GM19463 (cell line): ENCODE measurements at regions not wholly inside any gene's neighbourhood (a gene's known extent, or its start where the extent isn't known, plus 50 kb on each side); places are given as distances from the start of the nearest gene placed in this dataset.
"Not testable (repeated sequence)": the region's sequence is repeated elsewhere in the genome, so short reads cannot be mapped to it uniquely, and the experiment has no call there.

Experiments
- ATAC-seq: cut with Tn5 transposase; IDR thresholded peaks from one replicate; pipeline ENCODE4 v1.9.1; 2021; ENCODE audit warnings: mild to moderate bottlenecking, moderate library complexity; ENCODE audit not compliant: unreplicated experiment

DNA sequence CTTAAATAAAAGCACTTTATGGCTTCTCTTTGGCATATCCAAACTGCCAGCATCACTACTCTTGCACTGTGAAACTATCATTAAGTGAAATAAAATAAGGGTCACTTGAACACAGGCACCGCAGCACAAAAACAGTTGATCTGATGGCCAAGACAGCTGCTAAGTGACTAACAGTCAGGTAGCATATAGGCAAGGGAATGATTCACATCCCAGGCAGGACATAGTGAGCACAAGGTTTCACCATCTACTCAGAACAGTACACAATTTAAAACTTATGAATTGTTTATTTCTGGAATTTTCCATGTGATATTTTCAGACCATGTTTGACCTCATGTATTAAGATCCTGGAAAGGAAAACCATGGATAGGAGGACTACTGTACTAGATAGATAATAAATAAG lies 214.2 kb downstream of the MREG start:
- no peak for ATAC-seq

- no peak for ATAC-seq
These were observed 215.7 kb downstream of the MREG start for GRCh38 chr2:215797676-215798075.

DNA sequence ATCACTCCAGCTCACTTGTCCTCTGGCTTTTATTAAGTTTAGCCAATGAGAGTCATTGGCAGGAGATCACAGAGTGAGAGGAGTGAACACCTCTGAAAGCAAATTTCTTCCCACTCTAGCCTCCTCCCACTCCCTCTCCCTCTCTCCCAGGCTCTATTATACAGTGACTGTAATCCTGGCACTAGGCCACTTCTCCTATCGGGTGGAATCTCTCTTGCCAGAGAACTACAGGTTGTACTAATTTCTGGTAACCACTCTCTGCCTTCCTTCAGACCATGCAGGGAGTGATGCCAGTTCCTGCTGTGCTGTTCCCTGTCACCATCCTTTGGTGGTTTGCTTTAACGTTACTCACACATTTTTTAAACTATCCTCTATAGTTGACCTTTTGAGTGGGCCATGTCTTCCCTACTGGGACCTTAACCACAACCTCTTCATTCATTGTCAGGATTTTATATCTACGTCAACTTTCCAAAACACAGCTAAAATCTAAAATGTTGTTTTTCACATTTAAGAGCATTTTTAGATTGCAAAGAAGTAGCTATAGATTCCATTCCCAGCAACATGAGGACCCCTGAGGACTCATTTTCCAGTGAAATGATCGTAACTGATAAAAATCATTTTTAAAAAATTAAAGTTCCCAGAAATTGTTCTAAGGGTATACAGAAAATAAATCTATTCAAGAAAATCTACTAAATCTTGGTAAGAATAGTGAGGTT lies 217.1 kb downstream of the MREG start:
- no peak for ATAC-seq

- ATAC-seq, result no peak
These were observed 218.4 kb downstream of the MREG start for GRCh38 chr2:215794829-215795546.

DNA sequence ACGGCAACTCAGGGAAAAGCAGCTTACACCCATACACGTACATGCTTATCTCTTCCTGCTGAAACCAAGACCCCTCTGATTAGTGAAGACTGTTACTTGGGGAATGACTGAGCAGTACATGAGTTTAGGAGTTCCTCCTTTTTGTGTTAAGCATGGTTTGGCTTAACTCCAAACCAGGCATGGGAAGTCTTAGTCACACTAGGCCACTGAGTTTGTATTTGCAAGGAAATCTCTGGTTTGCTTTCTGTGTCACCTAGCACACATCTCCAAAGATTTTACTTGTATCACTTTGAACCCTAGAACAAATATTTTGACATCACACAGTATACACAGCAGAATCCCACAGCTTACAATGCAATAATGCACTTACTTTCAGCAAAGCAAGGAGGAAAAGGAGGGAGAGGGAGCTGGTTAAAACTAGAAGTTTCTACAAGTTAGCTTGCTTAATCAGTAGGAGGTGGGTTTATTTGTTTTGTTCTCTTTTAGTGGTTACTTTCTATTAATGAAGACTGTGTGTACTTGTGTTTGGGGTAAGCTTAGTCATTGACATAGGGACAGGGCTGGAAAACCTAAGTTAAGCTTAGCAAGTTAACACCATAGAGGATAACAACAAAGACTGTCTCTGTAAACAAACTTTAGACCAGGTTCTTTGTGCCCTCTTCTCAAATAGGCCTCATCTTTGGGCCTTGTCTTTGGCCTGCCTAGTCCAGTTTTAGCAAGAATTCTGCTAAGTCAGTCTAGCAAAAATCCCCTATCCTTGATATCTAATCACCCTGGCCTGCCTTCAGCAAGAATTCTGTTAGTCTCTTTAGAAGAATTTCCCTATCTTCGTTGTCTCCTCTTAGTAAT lies 219.4 kb downstream of the MREG start:
- ATAC-seq, result peak; percentile 66

DNA sequence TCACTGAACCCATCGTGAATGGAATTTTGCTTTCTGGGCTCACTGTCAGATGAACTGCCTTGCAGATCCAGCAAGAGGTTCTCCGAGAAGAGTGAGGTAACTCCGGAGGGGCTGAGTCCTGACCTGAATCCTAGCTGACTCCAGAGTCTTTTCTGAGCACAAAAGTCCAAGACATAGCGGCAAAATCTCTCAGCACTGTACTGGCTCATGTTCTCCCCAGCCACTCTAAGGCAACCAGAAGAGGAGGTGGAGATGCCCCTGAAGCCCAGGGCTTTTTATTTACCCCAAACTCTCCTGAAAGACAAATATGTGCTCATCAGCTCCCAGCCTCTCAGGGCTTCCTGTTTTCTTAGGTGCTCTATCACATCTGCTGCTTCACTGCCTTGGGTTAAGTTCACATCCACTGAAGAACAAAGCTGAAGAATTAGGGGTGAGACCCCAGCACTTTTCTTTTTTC lies 221.8 kb downstream of the MREG start:
- no peak for ATAC-seq

DNA sequence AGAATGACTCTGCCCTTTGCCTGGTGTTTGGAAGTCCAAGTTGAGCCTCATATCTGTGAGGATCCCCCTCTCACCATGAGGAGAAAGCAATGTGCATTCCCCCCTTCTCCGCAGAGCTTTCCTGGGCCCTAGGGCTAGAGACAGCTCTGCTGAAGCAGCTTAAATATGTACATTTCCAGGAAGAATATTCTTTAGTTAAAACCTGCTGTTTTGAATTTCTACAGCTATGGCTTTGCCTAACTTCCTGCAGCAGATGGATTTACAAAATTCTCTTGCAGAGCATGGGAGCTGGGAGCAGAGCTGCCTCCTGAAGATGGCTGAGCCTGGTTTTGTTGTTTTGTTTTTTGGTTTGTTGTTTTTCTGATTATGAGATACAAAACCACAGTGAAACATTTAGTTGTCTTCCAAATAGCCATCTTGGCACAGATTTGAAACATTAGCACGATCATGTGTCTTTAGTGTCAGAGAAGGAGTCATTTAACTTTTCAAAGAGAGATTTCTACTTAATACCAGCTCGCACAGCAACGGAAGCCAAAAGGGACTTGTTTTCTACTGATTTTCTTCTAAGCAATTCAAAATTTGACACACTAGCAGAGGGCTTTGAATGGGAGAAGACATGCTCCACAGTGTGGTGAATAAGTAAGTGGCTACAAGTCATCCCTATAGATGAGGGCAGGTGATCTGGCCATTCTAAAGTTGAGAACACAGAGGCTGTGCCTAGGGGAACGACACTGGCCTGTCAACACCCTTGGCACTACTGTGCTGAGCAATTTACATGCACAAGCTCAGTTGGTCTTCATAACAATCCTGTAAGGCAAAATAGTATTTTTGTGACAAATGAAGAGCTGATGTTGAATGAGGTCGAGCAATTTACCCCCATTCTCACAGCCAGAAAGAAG lies 222.6 kb downstream of the MREG start:
- no peak for ATAC-seq

DNA sequence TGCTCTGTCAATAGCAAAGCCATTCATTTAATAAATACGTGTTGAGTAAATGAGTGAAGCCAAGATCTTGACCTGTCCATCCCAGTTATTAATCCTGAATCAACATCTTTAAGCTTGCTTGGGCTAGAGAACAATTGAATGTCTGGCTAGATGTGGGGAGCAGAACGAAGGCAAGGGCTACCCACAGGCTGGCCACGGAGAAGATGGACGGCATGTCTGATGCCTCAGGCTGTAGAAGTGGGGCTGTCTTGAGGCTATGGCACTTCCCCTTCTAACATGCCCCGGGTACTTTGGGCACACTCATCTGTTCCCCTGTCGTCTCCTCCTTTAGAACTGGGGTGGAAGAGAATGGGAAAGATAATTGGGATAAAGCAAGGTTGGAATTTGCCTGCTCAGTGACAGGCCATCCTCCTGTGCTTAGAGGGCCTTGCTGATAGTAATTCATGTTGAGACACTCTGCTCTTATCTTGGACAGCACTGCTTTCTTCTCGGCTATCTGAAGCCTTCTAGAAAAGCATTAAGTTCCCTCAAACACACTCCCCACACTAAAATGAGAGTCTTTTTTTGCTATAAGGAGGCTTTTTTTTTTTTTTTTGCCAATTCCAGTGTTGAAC lies 225.7 kb downstream of the MREG start:
- ATAC-seq, result no peak

GRCh38 chr2:215787025-215787424 lies 226.3 kb downstream of the MREG start:
- ATAC-seq, result no peak

- no peak for ATAC-seq
These were observed 229.0 kb downstream of the MREG start for GRCh38 chr2:215784371-215784783.

DNA sequence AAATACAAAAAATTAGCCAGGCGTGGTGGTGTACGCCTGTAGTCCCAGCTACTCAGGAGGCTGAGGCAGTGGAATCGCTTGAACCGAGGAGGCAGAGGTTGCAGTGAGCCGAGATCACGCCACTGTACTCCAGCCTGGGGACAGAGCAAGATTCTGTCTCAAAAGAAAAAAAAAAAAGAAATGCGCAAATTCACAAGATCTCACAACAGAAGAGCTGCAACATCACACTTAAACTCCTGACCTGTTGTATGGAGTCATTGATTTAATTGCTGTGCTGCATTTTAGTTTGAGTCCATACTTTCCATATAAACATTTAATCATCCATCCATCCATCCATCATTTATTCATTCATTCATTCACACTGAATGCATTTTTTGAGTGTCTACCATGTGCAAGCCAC lies 229.7 kb downstream of the MREG start:
- not testable (repeated sequence) for ATAC-seq

DNA sequence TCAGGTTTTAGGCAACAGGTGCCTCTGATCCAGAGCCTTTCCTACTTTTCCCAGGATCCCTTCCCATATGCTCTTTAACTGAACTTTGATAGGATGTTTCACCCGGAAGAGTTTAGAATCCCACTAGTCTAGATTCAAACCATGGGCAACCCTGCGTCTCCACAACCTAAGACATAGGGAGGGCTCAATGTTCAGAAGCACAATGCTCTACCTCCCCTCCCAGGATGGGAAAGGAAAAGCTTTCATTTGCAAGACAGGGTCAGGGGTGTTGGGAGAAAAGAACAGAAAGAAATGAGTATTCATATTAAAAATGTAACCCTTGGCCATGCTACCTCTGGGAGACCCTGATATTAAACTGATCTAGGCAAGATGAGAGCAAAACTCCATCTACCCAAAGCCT lies 230.4 kb downstream of the MREG start:
- ATAC-seq, result no peak

GRCh38 chr2:215782295-215782694 lies 231.1 kb downstream of the MREG start:
- no peak for ATAC-seq

DNA sequence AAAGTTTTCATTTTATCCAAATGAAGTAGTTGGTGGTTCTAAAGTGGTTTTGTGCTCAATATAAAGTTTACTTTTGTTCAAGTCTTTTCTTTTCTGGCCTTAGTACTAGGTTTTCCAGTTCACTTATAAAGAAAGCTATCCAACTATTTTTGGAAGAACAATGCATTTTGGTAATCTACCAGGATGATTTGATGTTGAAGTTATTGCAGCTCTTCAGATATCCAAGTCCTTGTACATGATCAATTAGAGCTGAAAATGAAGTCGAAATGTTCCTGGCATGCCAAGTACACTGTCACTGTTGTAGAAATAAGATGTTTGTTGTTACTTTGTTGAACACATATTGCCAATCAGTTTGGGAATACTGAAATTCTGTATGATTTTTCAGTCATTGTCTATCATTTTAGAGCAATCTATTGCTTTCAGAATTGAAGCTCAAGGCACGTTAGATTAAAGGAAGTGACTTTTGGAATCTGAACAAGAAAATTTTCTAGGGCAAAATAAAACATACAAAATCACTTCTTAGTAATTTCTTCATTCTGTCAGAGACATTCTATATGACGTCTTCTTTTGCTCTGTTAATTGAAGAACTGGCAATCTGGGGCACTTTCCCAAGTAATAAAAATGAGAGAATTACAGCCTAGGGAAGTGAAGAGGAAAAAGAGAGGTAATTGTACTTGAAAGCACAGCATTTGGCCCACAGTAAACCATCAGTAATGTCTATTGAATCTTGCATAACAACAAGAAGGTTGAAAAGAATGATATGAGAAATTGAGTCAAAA lies 232.3 kb downstream of the MREG start:
- no peak for ATAC-seq

DNA sequence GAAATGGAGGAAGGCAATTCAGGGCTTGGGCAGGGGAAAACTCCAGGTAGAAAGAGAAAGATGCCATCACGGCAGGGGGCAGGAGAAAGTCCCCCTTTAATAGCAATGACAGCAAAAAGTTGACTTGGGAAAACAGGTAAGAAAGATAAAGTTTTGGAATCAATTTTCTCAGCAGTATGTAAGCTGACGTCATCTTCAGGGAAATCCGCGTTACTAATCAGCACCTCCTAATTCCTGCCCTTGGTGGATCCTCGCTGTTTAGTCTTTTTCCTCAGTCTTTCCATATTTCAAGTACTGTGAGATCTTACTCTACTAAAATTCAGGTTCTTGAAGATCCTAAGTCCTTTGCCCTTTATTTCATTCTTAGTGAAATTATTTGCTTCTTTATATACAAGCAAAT lies 233.0 kb downstream of the MREG start:
- no peak for ATAC-seq

DNA sequence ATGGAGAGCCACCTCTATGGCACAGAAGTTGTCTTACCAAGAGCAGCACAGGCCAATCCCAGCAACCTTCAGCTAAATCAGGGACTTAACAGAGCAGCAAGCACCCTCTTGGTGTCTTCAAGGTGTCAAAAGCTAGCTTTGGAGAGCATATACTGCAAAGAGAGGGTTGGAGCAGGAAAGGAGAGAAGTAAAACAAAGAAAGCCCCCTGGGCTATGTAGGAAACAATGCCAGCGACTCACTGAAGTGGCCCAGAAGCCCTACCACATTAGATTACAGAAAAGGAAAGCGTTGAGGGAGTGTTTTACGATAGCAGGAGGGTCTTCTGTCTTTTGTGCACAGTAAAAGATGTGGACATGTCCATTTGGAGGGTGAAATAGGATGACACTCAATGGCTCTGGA lies 233.4 kb downstream of the MREG start:
- ATAC-seq, result no peak

DNA sequence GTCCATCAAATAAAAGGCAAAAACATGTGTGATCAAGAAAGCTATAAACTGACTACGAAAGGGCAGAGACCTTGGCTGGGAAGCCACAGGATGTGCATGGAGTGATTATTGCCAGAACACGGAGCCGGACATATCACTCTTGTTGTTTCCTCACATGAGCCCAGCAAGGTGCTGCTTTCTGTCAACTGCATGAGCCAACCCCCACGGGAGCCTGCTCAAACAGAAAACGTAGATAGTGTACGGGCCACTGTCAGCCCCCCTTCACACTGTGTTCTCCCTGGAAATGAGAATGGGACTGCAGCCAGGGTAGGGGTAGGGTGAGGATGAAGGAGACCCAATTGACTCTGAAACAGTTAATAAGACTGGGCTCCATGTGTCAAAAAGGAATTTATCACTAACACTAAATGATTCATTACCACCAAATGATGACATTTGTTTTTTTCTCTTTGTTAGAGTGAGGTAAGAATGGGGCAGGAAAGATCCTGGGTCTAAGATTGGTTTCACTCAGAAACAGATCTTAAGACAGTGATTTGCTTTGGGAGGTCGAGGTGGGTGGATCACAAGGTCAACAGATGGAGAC lies 235.8 kb downstream of the MREG start:
- ATAC-seq, result no peak

DNA sequence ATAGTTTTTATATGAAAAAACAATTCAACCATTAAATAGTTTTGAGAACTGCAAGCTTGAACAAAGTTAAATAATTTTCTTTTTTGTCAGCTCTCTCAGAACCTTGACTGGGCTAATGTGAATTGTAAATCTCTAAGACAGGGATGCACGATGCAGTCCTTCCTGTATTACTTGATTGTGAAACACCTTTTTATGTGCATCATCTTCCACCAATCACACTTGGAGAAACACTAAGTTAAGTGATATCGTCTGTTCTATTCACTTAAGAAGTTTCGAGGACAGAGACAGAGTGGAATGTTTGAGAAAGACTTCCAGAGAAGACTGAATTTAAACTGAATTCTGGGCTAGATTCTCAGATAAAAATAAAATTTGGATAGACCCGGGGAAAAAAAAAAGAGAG lies 238.2 kb downstream of the MREG start:
- no peak for ATAC-seq

DNA sequence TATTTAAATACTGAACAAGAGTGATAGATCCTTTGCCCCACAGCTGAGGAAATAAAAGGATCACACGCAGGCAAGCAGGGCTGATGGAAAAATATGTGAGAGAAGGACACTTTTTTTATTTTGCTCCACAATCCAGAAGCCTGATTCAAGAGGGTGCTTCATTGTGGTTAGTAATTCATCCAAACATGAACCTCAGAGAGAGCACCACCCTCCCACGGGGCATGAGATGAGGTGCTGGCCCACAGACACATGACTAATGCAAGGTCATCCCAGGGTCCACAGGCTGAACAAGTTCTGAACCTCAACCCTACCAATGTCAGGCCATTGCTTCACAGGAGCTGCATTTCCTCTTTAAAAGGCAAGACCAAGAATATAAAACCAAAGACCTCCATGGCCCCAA lies 239.6 kb downstream of the MREG start:
- ATAC-seq, result no peak
